Liver (tissue), 8 donors: ENCODE measurements at regions not wholly inside any gene's neighbourhood (a gene's known extent, or its start where the extent isn't known, plus 50 kb on each side); places are given as distances from the start of the nearest gene placed in this dataset. TPM values are rescaled to one million over a fixed set of nuclear protein-coding genes. Genes with fewer than 3 reads are reported as not detected.

Experiments used
- DNase-seq: peaks from one replicate; pipeline ENCODE4 v3.0.0-alpha.2; 2017; ENCODE audit warnings: low spot score
- H3K27ac ChIP-seq, 2 donors: one replicate each; pipeline ENCODE4 v1.7.0; 2013; ENCODE audit warnings: inconsistent platforms in 2 of 2, low read length in 2 of 2, control low read depth in 1 of 2, low read depth in 1 of 2, mild to moderate bottlenecking in 1 of 2
- H3K27me3 ChIP-seq, 4 donors: one replicate each; pipeline versions ENCODE4 v1.6.1 to v1.7.0; 2013; ENCODE audit warnings: low read length in 3 of 4, inconsistent platforms in 1 of 4, mild to moderate bottlenecking in 1 of 4, moderate library complexity in 1 of 4; ENCODE audit not compliant: control insufficient read depth in 4 of 4, insufficient read depth in 4 of 4
- H3K36me3 ChIP-seq, 4 donors: one replicate each; pipeline versions ENCODE4 v1.6.1 to v1.7.0; 2013; ENCODE audit warnings: low read length in 3 of 4, mild to moderate bottlenecking in 3 of 4, low read depth in 1 of 4, moderate library complexity in 1 of 4; ENCODE audit not compliant: control insufficient read depth in 4 of 4, insufficient read depth in 3 of 4
- H3K4me1 ChIP-seq, 4 donors: one replicate each; pipeline versions ENCODE4 v1.6.1 to v1.7.0; 2013; ENCODE audit warnings: low read length in 3 of 4, mild to moderate bottlenecking in 3 of 4, moderate library complexity in 1 of 4; ENCODE audit not compliant: control insufficient read depth in 4 of 4, insufficient read depth in 4 of 4
- H3K4me3 ChIP-seq, 3 donors: one replicate each; pipeline versions ENCODE4 v1.6.1 to v1.7.0; 2013; ENCODE audit warnings: low read length in 3 of 3, control low read depth in 1 of 3, low read depth in 1 of 3, mild to moderate bottlenecking in 1 of 3
- H3K9ac ChIP-seq, 2 donors: one replicate each; pipeline ENCODE4 v1.7.0; 2013; ENCODE audit warnings: low read length in 2 of 2, mild to moderate bottlenecking in 2 of 2, moderate library complexity in 2 of 2, control low read depth in 1 of 2, low read depth in 1 of 2
- H3K9me3 ChIP-seq, 4 donors: one replicate each; pipeline versions ENCODE4 v1.6.1 to v1.7.0; 2013; ENCODE audit warnings: low read length in 3 of 4; ENCODE audit not compliant: control insufficient read depth in 4 of 4
- EGR1 ChIP-seq, 2 donors: IDR thresholded peaks; 2 replicates each; pipeline ENCODE4 v1.6.1; 2016 to 2018; ENCODE audit warnings: antibody characterized with exemption in 2 of 2, low read depth in 2 of 2
- FOXA1 ChIP-seq: IDR thresholded peaks from 2 replicates; pipeline ENCODE4 v1.6.1; 2016; ENCODE audit warnings: antibody characterized with exemption
- FOXA2 ChIP-seq: IDR thresholded peaks from 2 replicates; pipeline ENCODE4 v1.6.1; 2016; ENCODE audit warnings: antibody characterized with exemption
- GABPA ChIP-seq, 2 donors: IDR thresholded peaks in 1 of 2; conservative IDR thresholded peaks in 1 of 2; 2 replicates each; pipeline ENCODE4 v1.6.1; 2016; ENCODE audit warnings: antibody characterized with exemption in 2 of 2, mild to moderate bottlenecking in 1 of 2, moderate library complexity in 1 of 2
- HNF4G ChIP-seq: IDR thresholded peaks from 2 replicates; pipeline ENCODE4 v1.6.1; 2016; ENCODE audit warnings: antibody characterized with exemption
- JUND ChIP-seq, 2 donors: IDR thresholded peaks; 2 replicates each; pipeline ENCODE4 v1.6.1; 2016; ENCODE audit warnings: antibody characterized with exemption in 2 of 2
- NR2F2 ChIP-seq: IDR thresholded peaks from 2 replicates; pipeline ENCODE4 v1.6.1; 2016; ENCODE audit warnings: antibody characterized with exemption
- RXRA ChIP-seq, 2 donors: IDR thresholded peaks; 2 replicates each; pipeline ENCODE4 v1.6.1; 2017 to 2018; ENCODE audit warnings: antibody characterized with exemption in 2 of 2, mild to moderate bottlenecking in 1 of 2
- SP1 ChIP-seq: IDR thresholded peaks from 2 replicates; pipeline ENCODE4 v1.6.1; 2018; ENCODE audit warnings: antibody characterized with exemption, mild to moderate bottlenecking
- TAF1 ChIP-seq: conservative IDR thresholded peaks from 2 replicates; pipeline ENCODE4 v1.6.1; 2016; ENCODE audit warnings: antibody characterized with exemption, mild to moderate bottlenecking
- YY1 ChIP-seq: IDR thresholded peaks from 2 replicates; pipeline ENCODE4 v1.6.1; 2016; ENCODE audit warnings: antibody characterized with exemption, mild to moderate bottlenecking
- WGBS: extraction: QIAGEN DNeasy Blood & Tissue Kit; methylation state at CpG from one replicate; pipeline ENCODE4 v1.1.7; 2013; 5-methylcytosine and 5-hydroxymethylcytosine counted together
- small RNA-seq: library from RNA; depleted of rRNA; stranded (forward); fragments of <200 nt; gene quantifications from one replicate; pipeline ENCODE3, GENCODE V24; 2014
- TF ChIP-seq, protein P1 (sequence below): IDR thresholded peaks from 2 replicates; pipeline ENCODE4 v1.6.1; 2016; ENCODE audit warnings: antibody characterized with exemption
- TF ChIP-seq, protein P2 (sequence below): IDR thresholded peaks from 2 replicates; pipeline ENCODE4 v1.6.1; 2016; ENCODE audit warnings: antibody characterized with exemption
- TF ChIP-seq, protein P3 (sequence below): IDR thresholded peaks from 2 replicates; pipeline ENCODE4 v1.6.1; 2016; ENCODE audit warnings: antibody characterized with exemption, mild to moderate bottlenecking
- TF ChIP-seq, protein P4 (sequence below): IDR thresholded peaks from 2 replicates; pipeline ENCODE4 v1.6.1; 2016; ENCODE audit warnings: antibody characterized with exemption
- donor health status: healthy.
- donor health status: healthy.
- donor health status: healthy.
- donor health status: healthy.

DNA sequence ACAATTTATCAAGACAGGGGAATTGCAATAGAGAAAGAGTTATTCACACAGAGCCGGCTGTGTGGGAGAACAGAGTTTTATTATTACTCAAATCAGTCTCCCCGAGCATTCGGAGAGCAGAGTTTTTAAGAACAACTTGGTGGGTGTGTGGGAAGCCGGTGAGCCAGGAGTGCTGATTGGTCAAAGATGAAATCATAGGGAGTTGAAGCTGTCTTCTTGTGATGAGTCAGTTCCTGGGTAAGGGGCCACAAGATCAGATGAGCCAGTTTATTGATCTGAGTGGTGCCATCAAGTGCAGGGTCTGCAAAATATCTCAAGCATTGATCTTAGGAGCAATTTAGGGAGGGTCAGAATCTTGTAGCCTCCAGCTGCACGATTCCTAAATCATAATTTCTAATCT, 50.0 kb upstream of the ECI2 start:
- H3K27ac ChIP-seq: no peak overlapping the region
- no peaks in the 10 kb centered on the region for H3K36me3 ChIP-seq
- H3K9ac ChIP-seq: no peak overlapping the region
- TF ChIP-seq GABPA (IDR thresholded peaks at IDR 0.05 in 1 of 2, conservative IDR thresholded peaks at IDR 0.05 in 1 of 2) (no peak), TAF1 (no peak), EGR1 (IDR thresholded peaks at IDR 0.05; ENCODE audit: low read depth in 2 of 2) (no peak), FOXA2 (no peak), HNF4G (no peak), FOXA1 (no peak), JUND (IDR thresholded peaks at IDR 0.05) (no peak), NR2F2 (no peak), SP1 (no peak), YY1 (no peak), RXRA (IDR thresholded peaks at IDR 0.05) (no peak)
- TF ChIP-seq, protein P1, sequence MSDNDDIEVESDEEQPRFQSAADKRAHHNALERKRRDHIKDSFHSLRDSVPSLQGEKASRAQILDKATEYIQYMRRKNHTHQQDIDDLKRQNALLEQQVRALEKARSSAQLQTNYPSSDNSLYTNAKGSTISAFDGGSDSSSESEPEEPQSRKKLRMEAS: no peak
- TF ChIP-seq, protein P2, sequence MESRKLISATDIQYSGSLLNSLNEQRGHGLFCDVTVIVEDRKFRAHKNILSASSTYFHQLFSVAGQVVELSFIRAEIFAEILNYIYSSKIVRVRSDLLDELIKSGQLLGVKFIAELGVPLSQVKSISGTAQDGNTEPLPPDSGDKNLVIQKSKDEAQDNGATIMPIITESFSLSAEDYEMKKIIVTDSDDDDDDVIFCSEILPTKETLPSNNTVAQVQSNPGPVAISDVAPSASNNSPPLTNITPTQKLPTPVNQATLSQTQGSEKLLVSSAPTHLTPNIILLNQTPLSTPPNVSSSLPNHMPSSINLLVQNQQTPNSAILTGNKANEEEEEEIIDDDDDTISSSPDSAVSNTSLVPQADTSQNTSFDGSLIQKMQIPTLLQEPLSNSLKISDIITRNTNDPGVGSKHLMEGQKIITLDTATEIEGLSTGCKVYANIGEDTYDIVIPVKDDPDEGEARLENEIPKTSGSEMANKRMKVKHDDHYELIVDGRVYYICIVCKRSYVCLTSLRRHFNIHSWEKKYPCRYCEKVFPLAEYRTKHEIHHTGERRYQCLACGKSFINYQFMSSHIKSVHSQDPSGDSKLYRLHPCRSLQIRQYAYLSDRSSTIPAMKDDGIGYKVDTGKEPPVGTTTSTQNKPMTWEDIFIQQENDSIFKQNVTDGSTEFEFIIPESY: no peak
- TF ChIP-seq, protein P3, sequence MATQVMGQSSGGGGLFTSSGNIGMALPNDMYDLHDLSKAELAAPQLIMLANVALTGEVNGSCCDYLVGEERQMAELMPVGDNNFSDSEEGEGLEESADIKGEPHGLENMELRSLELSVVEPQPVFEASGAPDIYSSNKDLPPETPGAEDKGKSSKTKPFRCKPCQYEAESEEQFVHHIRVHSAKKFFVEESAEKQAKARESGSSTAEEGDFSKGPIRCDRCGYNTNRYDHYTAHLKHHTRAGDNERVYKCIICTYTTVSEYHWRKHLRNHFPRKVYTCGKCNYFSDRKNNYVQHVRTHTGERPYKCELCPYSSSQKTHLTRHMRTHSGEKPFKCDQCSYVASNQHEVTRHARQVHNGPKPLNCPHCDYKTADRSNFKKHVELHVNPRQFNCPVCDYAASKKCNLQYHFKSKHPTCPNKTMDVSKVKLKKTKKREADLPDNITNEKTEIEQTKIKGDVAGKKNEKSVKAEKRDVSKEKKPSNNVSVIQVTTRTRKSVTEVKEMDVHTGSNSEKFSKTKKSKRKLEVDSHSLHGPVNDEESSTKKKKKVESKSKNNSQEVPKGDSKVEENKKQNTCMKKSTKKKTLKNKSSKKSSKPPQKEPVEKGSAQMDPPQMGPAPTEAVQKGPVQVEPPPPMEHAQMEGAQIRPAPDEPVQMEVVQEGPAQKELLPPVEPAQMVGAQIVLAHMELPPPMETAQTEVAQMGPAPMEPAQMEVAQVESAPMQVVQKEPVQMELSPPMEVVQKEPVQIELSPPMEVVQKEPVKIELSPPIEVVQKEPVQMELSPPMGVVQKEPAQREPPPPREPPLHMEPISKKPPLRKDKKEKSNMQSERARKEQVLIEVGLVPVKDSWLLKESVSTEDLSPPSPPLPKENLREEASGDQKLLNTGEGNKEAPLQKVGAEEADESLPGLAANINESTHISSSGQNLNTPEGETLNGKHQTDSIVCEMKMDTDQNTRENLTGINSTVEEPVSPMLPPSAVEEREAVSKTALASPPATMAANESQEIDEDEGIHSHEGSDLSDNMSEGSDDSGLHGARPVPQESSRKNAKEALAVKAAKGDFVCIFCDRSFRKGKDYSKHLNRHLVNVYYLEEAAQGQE: no peak
- TF ChIP-seq, protein P4, sequence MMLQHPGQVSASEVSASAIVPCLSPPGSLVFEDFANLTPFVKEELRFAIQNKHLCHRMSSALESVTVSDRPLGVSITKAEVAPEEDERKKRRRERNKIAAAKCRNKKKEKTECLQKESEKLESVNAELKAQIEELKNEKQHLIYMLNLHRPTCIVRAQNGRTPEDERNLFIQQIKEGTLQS: no peak
- H3K9me3 ChIP-seq: no peaks in the 10 kb centered on the region
- H3K4me3 ChIP-seq: no peak overlapping the region
- H3K4me1 ChIP-seq: no peaks in the 10 kb centered on the region
- no peaks in the 10 kb centered on the region for H3K27me3 ChIP-seq
- no peak for DNase-seq
- 86% methylated on average over 5 of the region's 5 CpGs for WGBS

Small RNA genes in the stretch of these regions (small RNA-seq; reads per million reads assigned to genes)
- not detected for gene AL133393.1
- gene RNA5SP202: 3.2 reads per million, percentile 90 among the genes with 10 or more reads in this experiment
